Activated CD4-positive, CD25-positive, alpha-beta regulatory T cell treated with anti-CD3 and anti-CD28 coated beads, Interleukin-2, amount 50 U/mL, for 16 hours (primary cell): ENCODE measurements at regions not wholly inside any gene's neighbourhood (a gene's known extent, or its start where the extent isn't known, plus 50 kb on each side); places are given as distances from the start of the nearest gene placed in this dataset.
"Not testable (repeated sequence)": the region's sequence is repeated elsewhere in the genome, so short reads cannot be mapped to it uniquely, and the experiment has no call there.

Experiments used
- DNase-seq: peaks from one replicate; pipeline ENCODE4 v3.0.0-alpha.2; 2020; ENCODE audit warnings: low read depth, low spot score

- no peak for DNase-seq
Observed at GRCh38 chr6:135555550-135555949, 58.0 kb upstream of the AHI1 start.

- no peak for DNase-seq
Observed at GRCh38 chr6:135557582-135557981, 60.0 kb upstream of the AHI1 start.

GRCh38 chr6:135565605-135566004 lies 68.1 kb upstream of the AHI1 start:
- DNase-seq = not testable (repeated sequence)

- DNase-seq = no peak
Observed at GRCh38 chr6:135566311-135567068, 69.0 kb upstream of the AHI1 start.

- DNase-seq = no peak
Observed at GRCh38 chr6:135567375-135568083, 70.0 kb upstream of the AHI1 start.

- DNase-seq = peak; percentile 6
Observed at GRCh38 chr6:135568379-135568778, 70.8 kb upstream of the AHI1 start.

- no peak for DNase-seq
Observed at GRCh38 chr6:135572051-135572450, 74.5 kb upstream of the AHI1 start.

- no peak for DNase-seq
Observed at GRCh38 chr6:135575629-135576028, 78.1 kb upstream of the AHI1 start.

- DNase-seq = no peak
Observed at GRCh38 chr6:135576055-135576454, 78.5 kb upstream of the AHI1 start.

- DNase-seq = no peak
Observed at GRCh38 chr6:135577059-135577538, 79.6 kb upstream of the AHI1 start.

GRCh38 chr6:135578976-135579375 lies 81.4 kb upstream of the AHI1 start:
- no peak for DNase-seq

- no peak for DNase-seq
Observed at GRCh38 chr6:135581211-135581610, 83.7 kb upstream of the AHI1 start.

GRCh38 chr6:135583256-135583761 lies 85.8 kb upstream of the AHI1 start:
- DNase-seq = no peak

GRCh38 chr6:135586388-135586787 lies 88.8 kb upstream of the AHI1 start:
- no peak for DNase-seq

- no peak for DNase-seq
Observed at GRCh38 chr6:135586844-135587243, 89.3 kb upstream of the AHI1 start.

GRCh38 chr6:135592276-135592675 lies 94.7 kb upstream of the AHI1 start:
- no peak for DNase-seq

- DNase-seq = no peak
Observed at GRCh38 chr6:135594000-135594399, 96.5 kb upstream of the AHI1 start.

GRCh38 chr6:135600086-135600702 lies 102.7 kb upstream of the AHI1 start:
- no peak for DNase-seq

- DNase-seq = no peak
Observed at GRCh38 chr6:135600931-135601330, 103.4 kb upstream of the AHI1 start.

- DNase-seq = no peak
Observed at GRCh38 chr6:135601857-135602256, 104.3 kb upstream of the AHI1 start.

GRCh38 chr6:135603249-135603648 lies 105.7 kb upstream of the AHI1 start:
- no peak for DNase-seq
